Endodermal cell (in vitro differentiated cells): ENCODE measurements at regions not wholly inside any gene's neighbourhood (a gene's known extent, or its start where the extent isn't known, plus 50 kb on each side); places are given as distances from the start of the nearest gene placed in this dataset.

Experiments used
- DNase-seq: peaks from one replicate; pipeline ENCODE4 v3.0.0-alpha.2; 2017
- H3K27ac ChIP-seq: 2 replicates; pipeline ENCODE4 v1.5.1; 2013; ENCODE audit warnings: mild to moderate bottlenecking, low read depth, low read length, moderate library complexity
- H3K27me3 ChIP-seq: 2 replicates; pipeline ENCODE4 v1.6.1; 2013; ENCODE audit warnings: mild to moderate bottlenecking, low read length, moderate library complexity; ENCODE audit not compliant: insufficient read depth, control insufficient read depth, poor library complexity, severe bottlenecking
- H3K36me3 ChIP-seq: 2 replicates; pipeline ENCODE4 v1.7.0; 2013; ENCODE audit warnings: mild to moderate bottlenecking, low read length, moderate library complexity; ENCODE audit not compliant: control insufficient read depth, insufficient read depth
- H3K4me1 ChIP-seq: one replicate; pipeline ENCODE4 v1.7.0; 2013; ENCODE audit warnings: low read length; ENCODE audit not compliant: control insufficient read depth, insufficient read depth
- H3K4me3 ChIP-seq: 2 replicates; pipeline ENCODE4 v1.5.1; 2013; ENCODE audit warnings: mild to moderate bottlenecking, low read length, moderate library complexity
- H3K9ac ChIP-seq: 2 replicates; pipeline ENCODE4 v1.6.1; 2013; ENCODE audit warnings: mild to moderate bottlenecking, low read length, moderate library complexity; ENCODE audit not compliant: poor library complexity, severe bottlenecking; ENCODE audit errors: extremely low read depth
- H3K9me3 ChIP-seq: 2 replicates; pipeline ENCODE4 v1.6.1; 2013; ENCODE audit warnings: mild to moderate bottlenecking, low read length, moderate library complexity; ENCODE audit not compliant: control insufficient read depth
- H3K27ac Mint-ChIP-seq: 2 replicates; pipeline ENCODE4 v1.8.0; 2020; ENCODE audit warnings: mixed read lengths
- H3K27me3 Mint-ChIP-seq: 2 replicates; pipeline ENCODE4 v1.8.0; 2021; ENCODE audit warnings: mild to moderate bottlenecking, mixed read lengths; ENCODE audit not compliant: insufficient read depth
- H3K36me3 Mint-ChIP-seq: 2 replicates; pipeline ENCODE4 v1.8.0; 2020; ENCODE audit warnings: low read depth, mixed read lengths
- H3K4me1 Mint-ChIP-seq: 2 replicates; pipeline ENCODE4 v1.8.0; 2020; ENCODE audit warnings: mixed read lengths
- H3K4me3 Mint-ChIP-seq: 2 replicates; pipeline ENCODE4 v1.8.0; 2020; ENCODE audit warnings: mild to moderate bottlenecking, moderate library complexity, mixed read lengths
- H3K9me3 Mint-ChIP-seq: 2 replicates; pipeline ENCODE4 v1.8.0; 2020; ENCODE audit warnings: mild to moderate bottlenecking, mixed read lengths
- CTCF ChIP-seq: fragments of 200-600 bp; sonication (generic); conservative IDR thresholded peaks from 2 replicates; pipeline ENCODE4 v1.5.0; 2021; ENCODE audit warnings: antibody characterized with exemption, mild to moderate bottlenecking
- WGBS, 2 experiments: methylation state at CpG; one replicate each; pipeline versions ENCODE4 v1.1.5 to v1.1.7; 2013; ENCODE audit warnings: missing lambda C conversion rate in 2 of 2, mixed read lengths in 1 of 2; ENCODE audit not compliant: insufficient coverage in 1 of 2, insufficient read length in 1 of 2; 5-methylcytosine and 5-hydroxymethylcytosine counted together

GRCh38 chr4:4709736-4710135 is 149.7 kb upstream of the MSX1 start:
- no peaks in the 10 kb centered on the region for H3K36me3 Mint-ChIP-seq
- Histone ChIP-seq H3K4me1 (no peaks in the 10 kb centered on the region), H3K27me3 (no peaks in the 10 kb centered on the region), H3K4me3 (no peak overlapping the region), H3K9me3 (no peaks in the 10 kb centered on the region), H3K9ac (no peak overlapping the region), H3K27ac (no peak overlapping the region), H3K36me3 (no peaks in the 10 kb centered on the region)
- no peaks in the 10 kb centered on the region for H3K27me3 Mint-ChIP-seq
- peak; percentile 17 for DNase-seq
- WGBS, 2 experiments: 95 to 100% methylated on average over 3 to 5 of the region's 5 CpGs
- no peak overlapping the region for H3K4me3 Mint-ChIP-seq
- no peaks in the 10 kb centered on the region for H3K9me3 Mint-ChIP-seq
- TF ChIP-seq CTCF: no peak
- H3K4me1 Mint-ChIP-seq: no peaks in the 10 kb centered on the region
- no peak overlapping the region for H3K27ac Mint-ChIP-seq

- H3K27me3 ChIP-seq: no peaks in the 10 kb centered on the region
- WGBS, 2 experiments: 92 to 97% methylated on average over 7 of the region's 7 CpGs
Measured at GRCh38 chr4:4704267-4704666, 155.2 kb upstream of the MSX1 start.

GRCh38 chr4:4697584-4697983 is 155.7 kb upstream of the STX18 start:
- no peak for TF ChIP-seq CTCF
- H3K27ac ChIP-seq: no peak overlapping the region
- H3K36me3 Mint-ChIP-seq: no peaks in the 10 kb centered on the region
- H3K4me3 ChIP-seq: no peak overlapping the region
- H3K4me3 Mint-ChIP-seq: no peak overlapping the region
- H3K36me3 ChIP-seq: no peaks in the 10 kb centered on the region
- H3K4me1 ChIP-seq: no peaks in the 10 kb centered on the region
- H3K9me3 ChIP-seq: no peaks in the 10 kb centered on the region
- no peak overlapping the region for H3K27ac Mint-ChIP-seq
- no peak for DNase-seq
- H3K27me3 ChIP-seq: no peaks in the 10 kb centered on the region
- no peaks in the 10 kb centered on the region for H3K27me3 Mint-ChIP-seq
- no peak overlapping the region for H3K9ac ChIP-seq
- no peaks in the 10 kb centered on the region for H3K9me3 Mint-ChIP-seq
- peaks cover 4% of the 10 kb centered on the region for H3K4me1 Mint-ChIP-seq

More at GRCh38 chr4:4704267-4704666, 155.2 kb upstream of the MSX1 start:
- H3K9me3 Mint-ChIP-seq: no peaks in the 10 kb centered on the region
- H3K27ac ChIP-seq: no peak overlapping the region
- H3K4me3 Mint-ChIP-seq: no peak overlapping the region
- H3K36me3 ChIP-seq: no peaks in the 10 kb centered on the region
- no peaks in the 10 kb centered on the region for H3K36me3 Mint-ChIP-seq
- H3K4me1 Mint-ChIP-seq: no peaks in the 10 kb centered on the region
- no peaks in the 10 kb centered on the region for H3K9me3 ChIP-seq
- H3K27ac Mint-ChIP-seq: no peak overlapping the region
- H3K4me1 ChIP-seq: no peaks in the 10 kb centered on the region
- no peak overlapping the region for H3K9ac ChIP-seq
- TF ChIP-seq CTCF: no peak
- peaks cover 6% of the 10 kb centered on the region for H3K27me3 Mint-ChIP-seq
- no peak overlapping the region for H3K4me3 ChIP-seq
- DNase-seq: no peak
